ENCODE measurements at regions not wholly inside any gene's neighbourhood (a gene's known extent, or its start where the extent isn't known, plus 50 kb on each side); places are given as distances from the start of the nearest gene placed in this dataset.

DNA sequence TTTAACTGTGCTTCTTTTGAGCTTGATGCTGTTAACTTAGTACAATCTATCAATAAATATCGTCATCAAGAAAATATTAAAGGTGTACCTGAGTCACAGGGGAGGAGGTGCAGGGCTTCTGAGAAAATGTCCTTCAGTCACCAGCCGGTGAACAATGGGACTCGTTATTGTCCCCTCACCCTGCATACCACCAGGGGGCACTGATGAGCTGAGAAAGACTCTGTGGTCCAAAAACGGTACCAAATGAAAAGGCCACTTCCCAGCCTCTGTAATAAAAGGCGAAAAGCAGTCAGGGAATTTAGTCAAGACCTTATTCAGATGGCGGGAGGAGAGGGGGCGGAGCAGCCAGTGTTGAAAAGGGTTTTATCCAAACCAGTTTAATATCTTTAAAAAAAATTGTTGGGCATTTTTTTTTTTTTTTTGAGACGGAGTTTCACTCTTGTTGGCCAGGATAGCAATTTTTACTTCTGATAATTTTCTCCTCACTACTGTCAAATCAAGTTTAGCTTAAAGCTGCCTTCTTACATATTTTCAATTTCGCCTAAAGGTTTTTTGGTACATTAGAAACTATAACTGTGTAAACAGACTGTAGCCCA, 271.9 kb upstream of the ADAMTS16 start:
- TF ChIP-seq POLR2A (IDR thresholded peaks at IDR 0.05), result no peak
- TF ChIP-seq, protein P1, sequence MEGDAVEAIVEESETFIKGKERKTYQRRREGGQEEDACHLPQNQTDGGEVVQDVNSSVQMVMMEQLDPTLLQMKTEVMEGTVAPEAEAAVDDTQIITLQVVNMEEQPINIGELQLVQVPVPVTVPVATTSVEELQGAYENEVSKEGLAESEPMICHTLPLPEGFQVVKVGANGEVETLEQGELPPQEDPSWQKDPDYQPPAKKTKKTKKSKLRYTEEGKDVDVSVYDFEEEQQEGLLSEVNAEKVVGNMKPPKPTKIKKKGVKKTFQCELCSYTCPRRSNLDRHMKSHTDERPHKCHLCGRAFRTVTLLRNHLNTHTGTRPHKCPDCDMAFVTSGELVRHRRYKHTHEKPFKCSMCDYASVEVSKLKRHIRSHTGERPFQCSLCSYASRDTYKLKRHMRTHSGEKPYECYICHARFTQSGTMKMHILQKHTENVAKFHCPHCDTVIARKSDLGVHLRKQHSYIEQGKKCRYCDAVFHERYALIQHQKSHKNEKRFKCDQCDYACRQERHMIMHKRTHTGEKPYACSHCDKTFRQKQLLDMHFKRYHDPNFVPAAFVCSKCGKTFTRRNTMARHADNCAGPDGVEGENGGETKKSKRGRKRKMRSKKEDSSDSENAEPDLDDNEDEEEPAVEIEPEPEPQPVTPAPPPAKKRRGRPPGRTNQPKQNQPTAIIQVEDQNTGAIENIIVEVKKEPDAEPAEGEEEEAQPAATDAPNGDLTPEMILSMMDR (IDR thresholded peaks at IDR 0.05), result peak; percentile 16 to 74 (median 42)

All from thyroid gland (tissue), 4 donors.